NOMO-1 treated with dmso at 0.1 percent for 144 hours (cell line): ENCODE measurements at regions not wholly inside any gene's neighbourhood (a gene's known extent, or its start where the extent isn't known, plus 50 kb on each side); places are given as distances from the start of the nearest gene placed in this dataset.
"Not testable (repeated sequence)": the region's sequence is repeated elsewhere in the genome, so short reads cannot be mapped to it uniquely, and the experiment has no call there.

ENCODE experiments used
- DNase-seq: peaks from one replicate; lab custom pipeline; 2025; ENCODE audit not compliant: unreplicated experiment; lab: John Stamatoyannopoulos, UW

GRCh38 chr5:121064241-121064640, 600.1 kb downstream of the PRR16 start:
- not testable (repeated sequence) for DNase-seq

- DNase-seq = no peak
Measured at GRCh38 chr5:121086671-121087070, 622.6 kb downstream of the PRR16 start.

- no peak for DNase-seq
Measured at GRCh38 chr5:121087560-121087959, 623.5 kb downstream of the PRR16 start.

GRCh38 chr5:121088341-121088740, 624.2 kb downstream of the PRR16 start:
- no peak for DNase-seq

GRCh38 chr5:121090822-121091221, 626.7 kb downstream of the PRR16 start:
- no peak for DNase-seq

GRCh38 chr5:121100931-121101330, 636.8 kb downstream of the PRR16 start:
- no peak for DNase-seq

GRCh38 chr5:121105921-121106320, 641.8 kb downstream of the PRR16 start:
- DNase-seq = no peak

- DNase-seq = not testable (repeated sequence)
Measured at GRCh38 chr5:121106721-121107690, 642.9 kb downstream of the PRR16 start.

- DNase-seq = no peak
Measured at GRCh38 chr5:121108725-121109124, 644.6 kb downstream of the PRR16 start.

GRCh38 chr5:121109817-121110216, 645.7 kb downstream of the PRR16 start:
- DNase-seq = no peak

GRCh38 chr5:121121786-121122185, 657.7 kb downstream of the PRR16 start:
- DNase-seq = no peak

GRCh38 chr5:121138495-121138907, 674.4 kb downstream of the PRR16 start:
- no peak for DNase-seq

- DNase-seq = no peak
Measured at GRCh38 chr5:121138952-121139351, 674.9 kb downstream of the PRR16 start.

- no peak for DNase-seq
Measured at GRCh38 chr5:121144764-121145163, 680.7 kb downstream of the PRR16 start.

GRCh38 chr5:121151534-121151933, 687.4 kb downstream of the PRR16 start:
- no peak for DNase-seq

- DNase-seq = no peak
Measured at GRCh38 chr5:121152411-121152810, 688.3 kb downstream of the PRR16 start.

- DNase-seq = no peak
Measured at GRCh38 chr5:121156565-121156964, 692.5 kb downstream of the PRR16 start.

GRCh38 chr5:121158451-121158850, 693.2 kb upstream of the FTMT start:
- DNase-seq = no peak

GRCh38 chr5:121160591-121160990, 691.1 kb upstream of the FTMT start:
- no peak for DNase-seq

- peak; percentile 29 for DNase-seq
Measured at GRCh38 chr5:121164632-121165031, 687.0 kb upstream of the FTMT start.

GRCh38 chr5:121171361-121171760, 680.3 kb upstream of the FTMT start:
- no peak for DNase-seq

GRCh38 chr5:121171834-121172233, 679.8 kb upstream of the FTMT start:
- DNase-seq = no peak

- no peak for DNase-seq
Measured at GRCh38 chr5:121174351-121174750, 677.3 kb upstream of the FTMT start.
